Stomach (tissue), 8 donors: ENCODE measurements at regions not wholly inside any gene's neighbourhood (a gene's known extent, or its start where the extent isn't known, plus 50 kb on each side); places are given as distances from the start of the nearest gene placed in this dataset.
"Not testable (repeated sequence)": the region's sequence is repeated elsewhere in the genome, so short reads cannot be mapped to it uniquely, and the experiment has no call there.

Source experiments
- DNase-seq, 2 donors: peaks; one replicate each; pipeline versions ENCODE4 v3.0.0 to v3.0.0-alpha.2; 2013 to 2019
- H3K27ac ChIP-seq, 5 donors: fragments of 200-600 bp in 4 of 5; sonication (generic) in 4 of 5; one replicate each; pipeline ENCODE4 v1.5.1; 2013 to 2019; ENCODE audit warnings: mild to moderate bottlenecking in 1 of 5, moderate library complexity in 1 of 5
- H3K27me3 ChIP-seq, 3 donors: fragments of 200-600 bp; sonication (generic); one replicate each; pipeline ENCODE4 v1.5.1; 2017 to 2019; ENCODE audit warnings: mixed run types in 1 of 3
- H3K36me3 ChIP-seq, 4 donors: fragments of 200-600 bp; sonication (generic); 1 replicate in 3 of 4; 2 replicates in 1 of 4; pipeline ENCODE4 v1.5.1; 2016 to 2019
- H3K4me1 ChIP-seq, 4 donors: fragments of 200-600 bp; sonication (generic); one replicate each; pipeline ENCODE4 v1.5.1; 2016 to 2019
- H3K4me3 ChIP-seq, 4 donors: fragments of 200-600 bp; sonication (generic) in 3 of 4; one replicate each; pipeline ENCODE4 v1.5.1; 2016 to 2019; ENCODE audit warnings: mild to moderate bottlenecking in 1 of 4
- H3K9me3 ChIP-seq, 4 donors: fragments of 200-600 bp; sonication (generic); one replicate each; pipeline ENCODE4 v1.5.1; 2016 to 2019
- EP300 ChIP-seq: sonication (generic); formaldehyde crosslinking; IDR thresholded peaks from one replicate; pipeline ENCODE4 v1.6.1; 2017; ENCODE audit warnings: antibody characterized with exemption
- POLR2A ChIP-seq, 4 donors: fragments of 450-650 bp; IDR thresholded peaks; one replicate each; pipeline ENCODE4 v1.6.1; 2016; ENCODE audit warnings: antibody characterized with exemption in 4 of 4, control low read depth in 2 of 4, mild to moderate bottlenecking in 1 of 4, moderate library complexity in 1 of 4
- POLR2AphosphoS5 ChIP-seq, 3 donors: sonication (generic); formaldehyde crosslinking; IDR thresholded peaks; one replicate each; pipeline ENCODE4 v1.6.1; 2016; ENCODE audit warnings: antibody characterized with exemption in 3 of 3
- WGBS, 5 donors: extraction: QIAGEN DNeasy Blood & Tissue Kit in 3 of 5; methylation state at CpG; one replicate each; pipeline versions ENCODE4 v1.1.5 to v1.1.7; 2013 to 2018; 5-methylcytosine and 5-hydroxymethylcytosine counted together
- intact Hi-C: fragments of 100-400 bp; cut with DNase I; formaldehyde crosslinking; loops from one replicate; pipeline ENCODE4 v1.15.1; 2023; ENCODE audit warnings: low total_unique reads
- TF ChIP-seq, protein P1 (sequence below), 7 experiments: fragments of 450-650 bp in 4 of 7; fragments of 200-600 bp in 3 of 7; sonication (generic) in 3 of 7; IDR thresholded peaks; one replicate each; pipeline ENCODE4 v1.5.1; 2016 to 2019; ENCODE audit warnings: antibody characterized with exemption in 7 of 7, control low read depth in 2 of 7, mild to moderate bottlenecking in 1 of 7
- donor health status: healthy with polysubstance abuse.
- donor health status: Bipolar disorder and iron deficiency.
- donor health status: healthy.

DNA sequence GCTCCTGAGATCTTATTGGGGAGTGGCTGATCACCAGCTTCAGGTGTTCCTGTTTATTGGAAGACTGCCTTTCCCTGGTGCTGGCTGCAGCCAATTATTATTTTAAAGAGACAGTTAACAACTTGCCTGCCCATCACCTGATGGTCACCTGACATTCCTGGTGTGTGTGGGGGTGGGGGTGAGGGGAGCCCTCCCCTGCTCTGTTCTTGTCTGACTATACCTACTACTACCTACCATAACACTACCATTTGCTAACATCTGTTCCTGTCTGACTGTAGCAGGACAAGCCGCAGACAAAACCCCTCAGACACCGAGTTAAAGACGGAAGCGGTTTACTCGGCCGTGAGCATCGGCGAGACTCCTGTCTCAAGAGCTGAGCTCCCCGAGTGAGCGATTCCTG, 54.9 kb upstream of the NBPF3 start:
- no peak overlapping the region for H3K27ac ChIP-seq
- intact Hi-C loops: no loop called here
- peaks cover 0 to 5% (median 0%) of the 10 kb centered on the region in 4 donors for H3K4me1 ChIP-seq
- whole genome bisulfite sequencing, 5 donors: 72 to 83% (median 79%) methylated on average over 10 of the region's 10 CpGs
- no peaks in the 10 kb centered on the region for H3K36me3 ChIP-seq
- no peak for TF ChIP-seq POLR2AphosphoS5 (IDR thresholded peaks at IDR 0.05)
- no peak for TF ChIP-seq EP300
- TF ChIP-seq POLR2A (IDR thresholded peaks at IDR 0.05): no peak
- TF ChIP-seq, protein P1, sequence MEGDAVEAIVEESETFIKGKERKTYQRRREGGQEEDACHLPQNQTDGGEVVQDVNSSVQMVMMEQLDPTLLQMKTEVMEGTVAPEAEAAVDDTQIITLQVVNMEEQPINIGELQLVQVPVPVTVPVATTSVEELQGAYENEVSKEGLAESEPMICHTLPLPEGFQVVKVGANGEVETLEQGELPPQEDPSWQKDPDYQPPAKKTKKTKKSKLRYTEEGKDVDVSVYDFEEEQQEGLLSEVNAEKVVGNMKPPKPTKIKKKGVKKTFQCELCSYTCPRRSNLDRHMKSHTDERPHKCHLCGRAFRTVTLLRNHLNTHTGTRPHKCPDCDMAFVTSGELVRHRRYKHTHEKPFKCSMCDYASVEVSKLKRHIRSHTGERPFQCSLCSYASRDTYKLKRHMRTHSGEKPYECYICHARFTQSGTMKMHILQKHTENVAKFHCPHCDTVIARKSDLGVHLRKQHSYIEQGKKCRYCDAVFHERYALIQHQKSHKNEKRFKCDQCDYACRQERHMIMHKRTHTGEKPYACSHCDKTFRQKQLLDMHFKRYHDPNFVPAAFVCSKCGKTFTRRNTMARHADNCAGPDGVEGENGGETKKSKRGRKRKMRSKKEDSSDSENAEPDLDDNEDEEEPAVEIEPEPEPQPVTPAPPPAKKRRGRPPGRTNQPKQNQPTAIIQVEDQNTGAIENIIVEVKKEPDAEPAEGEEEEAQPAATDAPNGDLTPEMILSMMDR (IDR thresholded peaks at IDR 0.05): no peak
- peaks cover 0 to 28% (median 0%) of the 10 kb centered on the region in 3 donors for H3K27me3 ChIP-seq
- H3K9me3 ChIP-seq: peaks cover 0 to 12% (median 10%) of the 10 kb centered on the region in 4 donors
- DNase-seq: no peak
- no peak overlapping the region for H3K4me3 ChIP-seq

DNA sequence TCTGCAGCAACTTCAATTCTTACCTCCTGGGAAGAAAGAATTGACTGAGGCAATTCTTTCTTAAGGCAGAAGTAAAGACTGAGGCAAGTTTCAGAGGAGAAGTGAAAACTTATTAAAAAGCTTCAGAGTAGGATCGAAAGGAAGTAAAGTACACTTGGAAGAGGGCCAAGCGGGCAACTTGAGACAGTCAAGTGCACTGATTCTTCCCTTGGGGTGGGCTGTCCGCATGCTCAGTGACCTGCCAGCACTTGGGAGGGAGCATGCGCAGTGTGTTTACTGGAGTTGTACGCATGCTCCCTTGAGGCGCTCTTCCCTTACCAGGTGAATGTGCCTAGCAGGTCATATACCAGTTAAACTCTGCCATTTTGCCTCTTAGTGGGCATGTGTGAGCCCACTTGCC, 55.3 kb upstream of the NBPF3 start:
- Histone ChIP-seq H3K4me3 (no peak overlapping the region), H3K27ac (no peak overlapping the region), H3K27me3 (peaks cover 0 to 28% (median 0%) of the 10 kb centered on the region in 3 donors), H3K4me1 (peaks cover 0 to 5% (median 0%) of the 10 kb centered on the region in 4 donors), H3K36me3 (no peaks in the 10 kb centered on the region), H3K9me3 (peaks cover 0 to 12% (median 11%) of the 10 kb centered on the region in 4 donors)
- peak in 1 of 2 donors; percentile 41 for DNase-seq
- TF ChIP-seq POLR2A (IDR thresholded peaks at IDR 0.05) (no peak), EP300 (no peak), POLR2AphosphoS5 (IDR thresholded peaks at IDR 0.05) (no peak)
- TF ChIP-seq, protein P1 (IDR thresholded peaks at IDR 0.05): no peak
- 46 to 75% (median 63%) methylated on average over 6 of the region's 6 CpGs for WGBS, 5 donors
- intact Hi-C loops: no loop called here

DNA sequence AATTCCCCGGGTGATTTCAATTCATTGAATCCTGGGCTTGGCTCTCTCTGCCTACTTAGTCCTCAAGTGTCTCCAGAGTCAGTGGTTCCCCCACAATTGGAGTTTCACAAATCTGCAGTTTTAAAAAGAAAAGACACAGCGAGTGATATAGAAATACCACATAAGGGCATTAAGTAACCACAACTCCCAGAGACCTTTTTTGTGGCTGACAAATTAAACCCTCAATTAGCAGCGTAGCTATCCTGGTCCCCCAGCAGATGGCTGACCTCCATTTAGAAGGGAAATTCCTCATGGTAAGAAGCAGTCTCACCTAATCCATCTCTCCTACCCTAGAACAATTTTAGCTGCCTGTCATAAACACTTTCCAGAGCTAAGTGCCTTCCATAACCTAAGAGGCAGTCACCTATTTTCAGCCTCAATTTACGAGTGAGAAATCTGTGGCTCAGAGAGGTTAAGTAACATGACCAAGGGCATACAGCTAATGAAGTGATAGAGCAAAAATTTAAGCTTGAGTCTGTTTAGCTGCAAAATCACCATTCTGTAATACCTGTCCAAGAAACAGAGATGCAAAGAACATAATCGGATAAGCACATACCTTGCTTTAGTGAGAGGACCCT, 56.0 kb upstream of the NBPF3 start:
- 60 to 71% (median 64%) methylated on average over 5 of the region's 5 CpGs for WGBS, 5 donors
- TF ChIP-seq, protein P1 (IDR thresholded peaks at IDR 0.05): no peak
- TF ChIP-seq POLR2A (IDR thresholded peaks at IDR 0.05): no peak

DNA sequence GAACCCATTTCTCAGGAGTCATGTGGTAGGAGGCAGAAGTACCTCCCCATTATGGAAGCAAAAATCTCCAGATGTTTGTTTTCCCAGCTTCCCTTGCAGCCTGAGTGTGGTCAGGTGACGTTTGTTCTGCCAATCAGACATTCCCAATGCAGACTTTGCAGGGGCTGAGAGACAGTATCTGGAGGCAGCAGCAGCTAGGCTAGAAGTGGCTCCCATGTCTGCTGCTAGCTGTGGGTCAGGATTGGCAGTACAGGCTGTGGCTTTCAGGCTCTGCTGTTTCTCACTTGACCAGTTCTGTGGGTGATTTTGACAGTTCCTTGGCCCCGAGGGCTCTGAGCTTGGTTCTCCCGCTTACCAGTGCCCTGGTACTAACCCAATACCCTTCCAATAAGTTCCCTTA, 58.6 kb upstream of the NBPF3 start:
- 49 to 79% (median 58%) methylated on average over 3 of the region's 3 CpGs for WGBS, 5 donors

More for the DNA sequence above, 56.0 kb upstream of the NBPF3 start:
- peaks cover 0 to 28% (median 0%) of the 10 kb centered on the region in 3 donors for H3K27me3 ChIP-seq
- intact Hi-C loops: no loop called here
- H3K36me3 ChIP-seq: no peaks in the 10 kb centered on the region
- peaks cover 0 to 12% (median 11%) of the 10 kb centered on the region in 4 donors for H3K9me3 ChIP-seq
- H3K4me3 ChIP-seq: no peak overlapping the region
- no peak overlapping the region for H3K27ac ChIP-seq
- peaks cover 0 to 5% (median 0%) of the 10 kb centered on the region in 4 donors for H3K4me1 ChIP-seq
- no peak for DNase-seq

DNA sequence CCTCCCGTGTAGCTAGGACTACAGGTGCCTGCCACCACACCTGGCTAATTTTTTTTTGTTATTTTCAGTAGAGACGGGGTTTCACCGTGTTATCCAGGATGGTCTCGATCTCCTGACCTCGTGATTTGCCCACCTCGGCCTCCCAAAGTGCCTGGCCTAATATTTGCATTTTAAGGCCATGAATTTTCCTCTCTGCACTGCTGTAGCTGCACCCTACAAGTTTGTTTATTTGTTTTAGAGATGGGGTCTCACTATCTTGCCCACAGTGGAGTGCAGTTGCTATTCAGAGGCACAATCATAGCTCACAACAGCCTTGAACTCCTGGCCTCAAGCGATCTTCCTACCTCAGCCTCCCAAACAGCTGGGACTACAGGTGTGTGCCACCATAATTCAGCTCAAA, 59.8 kb upstream of the NBPF3 start:
- H3K36me3 ChIP-seq, DNase-seq, H3K4me3 ChIP-seq, intact Hi-C loops, H3K27ac ChIP-seq, H3K4me1 ChIP-seq: not testable (repeated sequence)
- peaks cover 0 to 12% (median 11%) of the 10 kb centered on the region in 4 donors for H3K9me3 ChIP-seq
- 78 to 88% (median 85%) methylated on average over 7 of the region's 7 CpGs for WGBS, 5 donors
- peaks cover 0 to 26% (median 0%) of the 10 kb centered on the region in 3 donors for H3K27me3 ChIP-seq

More for the DNA sequence above, 58.6 kb upstream of the NBPF3 start:
- Histone ChIP-seq H3K36me3 (no peaks in the 10 kb centered on the region), H3K27ac (no peak overlapping the region), H3K27me3 (peaks cover 0 to 28% (median 0%) of the 10 kb centered on the region in 3 donors), H3K9me3 (peaks cover 0 to 12% (median 11%) of the 10 kb centered on the region in 4 donors), H3K4me1 (peaks cover 0 to 5% (median 0%) of the 10 kb centered on the region in 4 donors), H3K4me3 (no peak overlapping the region)
- intact Hi-C loops: no loop called here
- TF ChIP-seq POLR2A (IDR thresholded peaks at IDR 0.05) (no peak), EP300 (no peak), POLR2AphosphoS5 (IDR thresholded peaks at IDR 0.05) (no peak)
- TF ChIP-seq, protein P1 (IDR thresholded peaks at IDR 0.05): no peak
- DNase-seq: no peak
